HepG2 (cell line): ENCODE measurements at regions not wholly inside any gene's neighbourhood (a gene's known extent, or its start where the extent isn't known, plus 50 kb on each side); places are given as distances from the start of the nearest gene placed in this dataset.

Experiments used
- ATAC-seq: fragments of 200-7000 bp; cut with Tn5 transposase; 3 replicates; pipeline ENCODE4 v1.9.1; 2020; ENCODE audit warnings: mild to moderate bottlenecking, moderate library complexity
- BruUV-seq: library from RNA; stranded (reverse); fragments of 400-500 nt; replicated peaks from 2 replicates; lab custom pipeline; 2021; lab: Mats Ljungman, UMichigan
- CTCF ChIA-PET: fragments of 300-600 bp; formaldehyde crosslinking; extraction: SDS; loops from one replicate; lab custom pipeline; 2021; ENCODE audit warnings: low total read pairs, inconsistent platforms, low intra/inter-chr PET ratio; lab: Yijun Ruan, JAX
- POLR2A ChIA-PET: fragments of 350-600 bp; sonication (Branson Sonifier 250); formaldehyde crosslinking; loops from one replicate; lab custom pipeline; 2020; ENCODE audit warnings: antibody characterized with exemption, inconsistent platforms; lab: Yijun Ruan, JAX
- DNase-seq: peaks from one replicate; pipeline ENCODE4 v3.0.0-alpha.2; 2015; ENCODE audit warnings: low spot score
- FAIRE-seq: peaks from 3 replicates; lab custom pipeline; 2011; peaks lifted over from hg19 to GRCh38; lab: Jason Lieb, UNC
- H2AFZ ChIP-seq: one replicate; pipeline ENCODE4 v1.6.1; 2011; ENCODE audit warnings: low read length, inconsistent platforms
- H3K27ac ChIP-seq: fragments of 300-600 bp; 3 replicates; pipeline ENCODE4 v1.8.0; 2011; ENCODE audit warnings: mixed run types, mild to moderate bottlenecking, mixed read lengths, low read length, inconsistent platforms; ENCODE audit not compliant: insufficient read depth; ENCODE audit errors: extremely low read length
- H3K27me3 ChIP-seq, 2 experiments: fragments of 200-600 bp in 1 of 2; 2 replicates in 1 of 2; 3 replicates in 1 of 2; pipeline versions ENCODE4 v1.6.0 to v1.8.0; 2011; ENCODE audit warnings: low read length in 2 of 2, mild to moderate bottlenecking in 2 of 2, moderate library complexity in 2 of 2, inconsistent platforms in 1 of 2; ENCODE audit not compliant: insufficient read depth in 2 of 2, control insufficient read depth in 1 of 2
- H3K36me3 ChIP-seq, 2 experiments: fragments of 200-600 bp in 1 of 2; replicated peaks in 1 of 2; 2 replicates in 1 of 2; 3 replicates in 1 of 2; pipeline versions ENCODE4 v1.5.1 to v1.8.0; 2011; ENCODE audit warnings: low read length in 2 of 2, inconsistent platforms in 1 of 2; ENCODE audit not compliant: insufficient read depth in 2 of 2, control insufficient read depth in 1 of 2
- H3K4me1 ChIP-seq: 2 replicates; pipeline ENCODE4 v1.5.1; 2012; ENCODE audit warnings: low read length, inconsistent platforms; ENCODE audit not compliant: insufficient read depth
- H3K4me2 ChIP-seq: 2 replicates; pipeline ENCODE4 v1.6.0; 2011; ENCODE audit warnings: low read depth, low read length, inconsistent platforms
- H3K4me3 ChIP-seq, 3 experiments: fragments of 200-600 bp in 1 of 3; sonication (generic), shearing (Covaris generic) in 1 of 3; replicated peaks in 1 of 3; 2 replicates each; pipeline ENCODE4 v1.5.1; 2011 to 2016; ENCODE audit warnings: low read length in 3 of 3, inconsistent platforms in 2 of 3, low read depth in 2 of 3, mild to moderate bottlenecking in 2 of 3, control low read depth in 1 of 3, mixed read lengths in 1 of 3; ENCODE audit not compliant: insufficient read depth in 1 of 3
- H3K79me2 ChIP-seq: one replicate; pipeline ENCODE4 v1.6.1; 2011; ENCODE audit warnings: low read length, inconsistent platforms; ENCODE audit not compliant: insufficient read depth
- H3K9ac ChIP-seq: 2 replicates; pipeline ENCODE4 v1.6.0; 2011; ENCODE audit warnings: mild to moderate bottlenecking, low read depth, low read length, inconsistent platforms; ENCODE audit not compliant: insufficient read depth
- H3K9me3 ChIP-seq: 2 replicates; pipeline ENCODE4 v1.5.1; 2012; ENCODE audit warnings: mild to moderate bottlenecking, low read length
- H4K20me1 ChIP-seq: 2 replicates; pipeline ENCODE4 v1.6.0; 2011; ENCODE audit warnings: inconsistent platforms, mild to moderate bottlenecking, low read length, moderate library complexity; ENCODE audit not compliant: insufficient read depth
- ARNT ChIP-seq: fragments of 450-650 bp; IDR thresholded peaks from 2 replicates; pipeline ENCODE4 v1.6.1; 2017
- ARNTL ChIP-seq: sonication (generic); formaldehyde crosslinking; IDR thresholded peaks from 2 replicates; pipeline ENCODE4 v1.4.0; 2020; ENCODE audit warnings: mild to moderate bottlenecking, missing genetic modification reagents
- FOXK1 ChIP-seq: sonication (generic); formaldehyde crosslinking; IDR thresholded peaks from 2 replicates; pipeline ENCODE4 v1.4.0; 2020; ENCODE audit warnings: low read depth, missing genetic modification reagents, borderline replicate concordance
- KLF15 ChIP-seq: sonication (generic); formaldehyde crosslinking; IDR thresholded peaks from 2 replicates; pipeline ENCODE4 v1.8.1; 2023; ENCODE audit warnings: borderline replicate concordance, mild to moderate bottlenecking, inconsistent platforms, missing genetic modification reagents, mixed read lengths
- MEF2D ChIP-seq: sonication (generic); formaldehyde crosslinking; IDR thresholded peaks from 2 replicates; pipeline ENCODE4 v1.5.1; 2020; ENCODE audit warnings: mild to moderate bottlenecking, missing genetic modification reagents
- NCOA5 ChIP-seq: sonication (generic); formaldehyde crosslinking; IDR thresholded peaks from 2 replicates; pipeline ENCODE4 v1.4.0; 2020; ENCODE audit warnings: missing genetic modification reagents
- THAP9 ChIP-seq: sonication (generic); formaldehyde crosslinking; IDR thresholded peaks from 2 replicates; pipeline ENCODE4; 2020; ENCODE audit warnings: missing genetic modification reagents, mild to moderate bottlenecking, borderline replicate concordance
- ZBTB1 ChIP-seq: sonication (generic); formaldehyde crosslinking; IDR thresholded peaks from 2 replicates; pipeline ENCODE4 v1.4.0; 2020; ENCODE audit warnings: missing genetic modification reagents, borderline replicate concordance
- ZC3H4 ChIP-seq: sonication (generic); formaldehyde crosslinking; IDR thresholded peaks from 2 replicates; pipeline ENCODE4 v1.4.0; 2020; ENCODE audit warnings: missing genetic modification reagents, borderline replicate concordance
- ZNF329 ChIP-seq: sonication (generic); formaldehyde crosslinking; IDR thresholded peaks from 2 replicates; pipeline ENCODE4 v1.9.0; 2021; ENCODE audit warnings: low read depth, mild to moderate bottlenecking, missing genetic modification reagents
- ZNF496 ChIP-seq: sonication (generic); formaldehyde crosslinking; IDR thresholded peaks from 2 replicates; pipeline ENCODE4 v1.8.1; 2023; ENCODE audit warnings: mild to moderate bottlenecking, moderate library complexity, missing genetic modification reagents; ENCODE audit not compliant: insufficient replicate concordance
- ZNF530 ChIP-seq: sonication (generic); formaldehyde crosslinking; IDR thresholded peaks from 2 replicates; pipeline ENCODE4 v1.5.0; 2020; ENCODE audit warnings: low read depth, mild to moderate bottlenecking, missing genetic modification reagents
- ZNF619 ChIP-seq: sonication (generic); formaldehyde crosslinking; IDR thresholded peaks from 2 replicates; pipeline ENCODE4 v1.4.0; 2020; ENCODE audit warnings: mild to moderate bottlenecking, missing genetic modification reagents
- WGBS: methylation state at CpG from one replicate; pipeline ENCODE4 v1.1.6; 2017; ENCODE audit warnings: low lambda C conversion rate; 5-methylcytosine and 5-hydroxymethylcytosine counted together
- in situ Hi-C: cut with HindIII; loops from 2 replicates; pipeline ENCODE4 v1.10.0; 2017; ENCODE audit warnings: low pct_unique_long_range_greater_than_20kb; ENCODE audit not compliant: extremely low pct_ligation_motif_present
- intact Hi-C: fragments of 100-400 bp; cut with micrococcal nuclease; formaldehyde crosslinking; loops from one replicate; pipeline ENCODE4 v1.10.0; 2022; ENCODE audit not compliant: unreplicated experiment
- TF ChIP-seq, protein P1 (sequence below): sonication (generic); formaldehyde crosslinking; IDR thresholded peaks from 2 replicates; pipeline ENCODE4 v1.5.0; 2020; ENCODE audit warnings: missing genetic modification reagents
- TF ChIP-seq, protein P2 (sequence below): sonication (generic); formaldehyde crosslinking; IDR thresholded peaks from 2 replicates; pipeline ENCODE4 v1.5.1; 2020; ENCODE audit warnings: mild to moderate bottlenecking, missing genetic modification reagents, borderline replicate concordance

DNA sequence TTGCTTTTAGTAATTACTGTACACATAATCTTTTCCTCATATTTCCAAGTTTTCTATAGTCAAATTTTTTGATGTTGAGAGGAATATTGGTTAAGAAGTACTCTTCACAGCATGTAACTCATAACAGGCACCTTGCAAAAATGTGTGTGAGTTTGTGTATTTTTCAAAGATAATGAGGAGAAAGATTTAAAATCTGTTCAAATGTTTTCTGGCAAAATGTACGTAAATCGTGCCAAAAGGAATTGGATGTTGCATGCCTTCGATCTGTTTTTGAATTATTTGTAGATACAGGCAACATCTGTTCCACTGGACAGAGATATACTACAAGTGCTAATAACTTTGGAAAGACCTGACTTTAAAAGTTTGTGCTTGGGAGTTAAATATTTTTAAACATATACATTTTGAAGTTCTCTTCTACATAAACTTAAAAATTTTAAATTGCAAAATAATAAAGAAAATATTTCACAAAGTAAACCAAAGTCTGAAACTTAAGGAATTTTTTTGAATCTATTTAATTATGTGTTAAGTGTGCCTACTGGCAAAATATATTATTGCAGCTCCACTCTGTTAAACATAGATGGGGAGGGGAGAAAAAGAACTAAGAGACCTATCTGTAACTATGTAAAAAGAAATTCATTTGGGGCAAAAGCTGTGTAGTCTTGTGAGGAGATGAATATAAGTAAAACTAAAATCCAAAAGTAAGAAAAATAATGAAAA is 133.5 kb upstream of the UBE2E3 start:
- in situ Hi-C loops: no loop called here
- H3K9ac ChIP-seq: no peak overlapping the region
- intact Hi-C loops: no loop called here
- no peaks in the 10 kb centered on the region for H3K9me3 ChIP-seq
- ChIA-PET POLR2A (no interaction called here), CTCF (no interaction called here)
- FAIRE-seq: no peak
- 0 out of 3 replicates have a peak, but pooled peaks have one; percentile 44 for ATAC-seq
- no peak for DNase-seq
- WGBS: 11% methylated on average over 3 of the region's 3 CpGs
- no peak overlapping the region for H3K4me2 ChIP-seq
- H3K4me3 ChIP-seq: no peak overlapping the region
- H2AFZ ChIP-seq: no peak overlapping the region
- no peaks in the 10 kb centered on the region for H4K20me1 ChIP-seq
- no peaks in the 10 kb centered on the region for H3K79me2 ChIP-seq
- no peaks in the 10 kb centered on the region for H3K36me3 ChIP-seq
- H3K4me1 ChIP-seq: no peaks in the 10 kb centered on the region
- TF ChIP-seq ZNF619 (CRISPR knock-in tag) (no peak), KLF15 (no peak), FOXK1 (no peak), ZNF329 (no peak)
- TF ChIP-seq, protein P1, sequence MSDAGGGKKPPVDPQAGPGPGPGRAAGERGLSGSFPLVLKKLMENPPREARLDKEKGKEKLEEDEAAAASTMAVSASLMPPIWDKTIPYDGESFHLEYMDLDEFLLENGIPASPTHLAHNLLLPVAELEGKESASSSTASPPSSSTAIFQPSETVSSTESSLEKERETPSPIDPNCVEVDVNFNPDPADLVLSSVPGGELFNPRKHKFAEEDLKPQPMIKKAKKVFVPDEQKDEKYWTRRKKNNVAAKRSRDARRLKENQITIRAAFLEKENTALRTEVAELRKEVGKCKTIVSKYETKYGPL (CRISPR knock-in tag): no peak
- no TSS peak for BruUV-seq
- H3K27ac ChIP-seq: no peak overlapping the region
- no peaks in the 10 kb centered on the region; a peak in 1 of 5 replicates for H3K27me3 ChIP-seq

DNA sequence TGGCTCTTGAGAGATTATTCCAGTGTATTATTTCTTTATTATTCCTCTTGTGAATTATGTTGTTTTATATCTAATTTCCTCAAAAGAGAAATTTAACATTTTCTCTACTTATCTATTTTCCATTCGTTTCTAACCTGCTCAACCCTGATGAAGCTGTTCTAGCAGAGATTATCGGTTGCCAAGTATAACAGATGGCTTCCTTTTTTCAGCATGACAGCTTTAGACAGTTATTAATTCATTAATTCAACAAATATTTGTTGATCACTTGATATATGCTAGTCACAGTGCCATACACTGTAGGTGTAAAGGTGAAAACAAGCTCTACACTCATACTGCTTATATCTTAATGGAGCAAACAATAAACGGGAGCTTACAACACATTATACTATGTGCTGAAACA is 137.9 kb upstream of the UBE2E3 start:
- in situ Hi-C loops (no loop called here), intact Hi-C loops (no loop called here)
- BruUV-seq: no TSS peak
- H3K36me3 ChIP-seq: no peaks in the 10 kb centered on the region
- H3K4me3 ChIP-seq: no peak overlapping the region
- no peak overlapping the region for H2AFZ ChIP-seq
- H3K9ac ChIP-seq: no peak overlapping the region
- no peak for FAIRE-seq
- H3K27me3 ChIP-seq: no peaks in the 10 kb centered on the region; a peak in 1 of 5 replicates
- no peak overlapping the region for H3K4me2 ChIP-seq
- no peaks in the 10 kb centered on the region for H3K9me3 ChIP-seq
- POLR2A ChIA-PET: no interaction called here
- ATAC-seq: no peak
- WGBS: under 1% methylated on average over 3 of the region's 3 CpGs
- no peaks in the 10 kb centered on the region for H3K79me2 ChIP-seq
- DNase-seq: no peak
- H3K27ac ChIP-seq: no peak overlapping the region
- H3K4me1 ChIP-seq: no peaks in the 10 kb centered on the region
- no peaks in the 10 kb centered on the region for H4K20me1 ChIP-seq
- CTCF ChIA-PET: no interaction called here
- TF ChIP-seq, protein P2, sequence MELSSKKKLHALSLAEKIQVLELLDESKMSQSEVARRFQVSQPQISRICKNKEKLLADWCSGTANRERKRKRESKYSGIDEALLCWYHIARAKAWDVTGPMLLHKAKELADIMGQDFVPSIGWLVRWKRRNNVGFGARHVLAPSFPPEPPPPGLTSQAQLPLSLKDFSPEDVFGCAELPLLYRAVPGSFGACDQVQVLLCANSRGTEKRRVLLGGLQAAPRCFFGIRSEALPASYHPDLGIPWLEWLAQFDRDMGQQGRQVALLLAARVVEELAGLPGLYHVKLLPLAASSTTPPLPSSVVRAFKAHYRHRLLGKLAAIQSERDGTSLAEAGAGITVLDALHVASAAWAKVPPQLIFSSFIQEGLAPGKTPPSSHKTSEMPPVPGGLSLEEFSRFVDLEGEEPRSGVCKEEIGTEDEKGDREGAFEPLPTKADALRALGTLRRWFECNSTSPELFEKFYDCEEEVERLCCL (CRISPR knock-in tag): no peak
- TF ChIP-seq ARNT: no peak
- no peak for TF ChIP-seq MEF2D (CRISPR knock-in tag)
- no peak for TF ChIP-seq ARNTL (CRISPR knock-in tag)
- TF ChIP-seq ZNF530: no peak
- no peak for TF ChIP-seq NCOA5 (CRISPR knock-in tag)
- TF ChIP-seq ZBTB1 (CRISPR knock-in tag): no peak
- TF ChIP-seq ZC3H4: no peak
- TF ChIP-seq ZNF496 (CRISPR knock-in tag): no peak
- TF ChIP-seq THAP9 (CRISPR knock-in tag): no peak
